ENCODE measurements at regions not wholly inside any gene's neighbourhood (a gene's known extent, or its start where the extent isn't known, plus 50 kb on each side); places are given as distances from the start of the nearest gene placed in this dataset.

- TF ChIP-seq, protein P1, sequence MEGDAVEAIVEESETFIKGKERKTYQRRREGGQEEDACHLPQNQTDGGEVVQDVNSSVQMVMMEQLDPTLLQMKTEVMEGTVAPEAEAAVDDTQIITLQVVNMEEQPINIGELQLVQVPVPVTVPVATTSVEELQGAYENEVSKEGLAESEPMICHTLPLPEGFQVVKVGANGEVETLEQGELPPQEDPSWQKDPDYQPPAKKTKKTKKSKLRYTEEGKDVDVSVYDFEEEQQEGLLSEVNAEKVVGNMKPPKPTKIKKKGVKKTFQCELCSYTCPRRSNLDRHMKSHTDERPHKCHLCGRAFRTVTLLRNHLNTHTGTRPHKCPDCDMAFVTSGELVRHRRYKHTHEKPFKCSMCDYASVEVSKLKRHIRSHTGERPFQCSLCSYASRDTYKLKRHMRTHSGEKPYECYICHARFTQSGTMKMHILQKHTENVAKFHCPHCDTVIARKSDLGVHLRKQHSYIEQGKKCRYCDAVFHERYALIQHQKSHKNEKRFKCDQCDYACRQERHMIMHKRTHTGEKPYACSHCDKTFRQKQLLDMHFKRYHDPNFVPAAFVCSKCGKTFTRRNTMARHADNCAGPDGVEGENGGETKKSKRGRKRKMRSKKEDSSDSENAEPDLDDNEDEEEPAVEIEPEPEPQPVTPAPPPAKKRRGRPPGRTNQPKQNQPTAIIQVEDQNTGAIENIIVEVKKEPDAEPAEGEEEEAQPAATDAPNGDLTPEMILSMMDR (conservative IDR thresholded peaks at IDR 0.05 in 1 of 2, IDR thresholded peaks at IDR 0.05 in 1 of 2; ENCODE audit: extremely low read depth in 1 of 2, insufficient read depth in 1 of 2, low read depth in 1 of 2, low read length in 2 of 2) = no peak
- no peak for TF ChIP-seq EZH2 (IDR thresholded peaks at IDR 0.05; ENCODE audit: borderline replicate concordance, low read length)
Observed at GRCh38 chr4:19729886-19730651, 521.6 kb upstream of the SLIT2 start.
